ENCODE measurements at regions not wholly inside any gene's neighbourhood (a gene's known extent, or its start where the extent isn't known, plus 50 kb on each side); places are given as distances from the start of the nearest gene placed in this dataset.

DNA sequence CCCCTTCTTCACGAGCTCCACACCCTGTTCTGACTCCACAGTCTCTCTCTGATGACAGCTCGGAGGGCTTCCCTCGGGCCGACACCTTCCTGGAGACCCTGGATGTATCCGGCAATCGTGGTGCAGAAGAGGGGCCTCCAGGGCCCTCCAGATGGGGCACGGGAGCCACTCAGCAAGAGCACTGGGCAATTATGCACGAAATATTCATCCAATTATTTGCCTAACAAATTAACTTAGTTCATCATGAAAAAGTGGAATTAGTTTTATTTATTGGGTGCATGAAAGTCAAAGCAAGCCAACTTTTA is 277.3 kb upstream of the HDAC4 start:
- no peak overlapping the region for H3K9ac ChIP-seq (ENCODE audit: insufficient read depth, low read length, poor library complexity, severe bottlenecking)
- Mint-ChIP-seq H3K27ac (no peak overlapping the region), H3K4me1 (peaks cover 3% of the 10 kb centered on the region), H3K4me3 (no peak overlapping the region), H3K27me3 (ENCODE audit: low read depth in 3 of 3) (peaks cover 13 to 23% (median 21%) of the 10 kb centered on the region in 3 donors), H3K36me3 (no peaks in the 10 kb centered on the region), H3K9me3 (peaks cover 0 to 10% (median 5%) of the 10 kb centered on the region in 7 donors)
- WGBS (ENCODE audit: insufficient coverage) = 100% methylated on average over 3 of the region's 8 CpGs
- DNase-seq = no peak
- H3K79me2 ChIP-seq (ENCODE audit: insufficient read depth, low read length) = no peaks in the 10 kb centered on the region
- H2AFZ ChIP-seq (ENCODE audit: insufficient read depth, low read depth, low read length, poor library complexity, severe bottlenecking) = no peak overlapping the region
- H3K4me1 ChIP-seq (ENCODE audit: control insufficient read depth in 1 of 2, insufficient read depth in 2 of 2, low read length in 2 of 2) = no peaks in the 10 kb centered on the region
- H4K20me1 ChIP-seq (ENCODE audit: insufficient read depth, low read length) = no peaks in the 10 kb centered on the region
- H3K4me3 ChIP-seq (replicated peaks in 1 of 3; ENCODE audit: low read depth in 2 of 3, low read length in 3 of 3) = no peak overlapping the region
- intact Hi-C loops (cut with micrococcal nuclease) = no loop called here
- TF ChIP-seq, protein P1, sequence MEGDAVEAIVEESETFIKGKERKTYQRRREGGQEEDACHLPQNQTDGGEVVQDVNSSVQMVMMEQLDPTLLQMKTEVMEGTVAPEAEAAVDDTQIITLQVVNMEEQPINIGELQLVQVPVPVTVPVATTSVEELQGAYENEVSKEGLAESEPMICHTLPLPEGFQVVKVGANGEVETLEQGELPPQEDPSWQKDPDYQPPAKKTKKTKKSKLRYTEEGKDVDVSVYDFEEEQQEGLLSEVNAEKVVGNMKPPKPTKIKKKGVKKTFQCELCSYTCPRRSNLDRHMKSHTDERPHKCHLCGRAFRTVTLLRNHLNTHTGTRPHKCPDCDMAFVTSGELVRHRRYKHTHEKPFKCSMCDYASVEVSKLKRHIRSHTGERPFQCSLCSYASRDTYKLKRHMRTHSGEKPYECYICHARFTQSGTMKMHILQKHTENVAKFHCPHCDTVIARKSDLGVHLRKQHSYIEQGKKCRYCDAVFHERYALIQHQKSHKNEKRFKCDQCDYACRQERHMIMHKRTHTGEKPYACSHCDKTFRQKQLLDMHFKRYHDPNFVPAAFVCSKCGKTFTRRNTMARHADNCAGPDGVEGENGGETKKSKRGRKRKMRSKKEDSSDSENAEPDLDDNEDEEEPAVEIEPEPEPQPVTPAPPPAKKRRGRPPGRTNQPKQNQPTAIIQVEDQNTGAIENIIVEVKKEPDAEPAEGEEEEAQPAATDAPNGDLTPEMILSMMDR (IDR thresholded peaks at IDR 0.05) = no peak
- no peak overlapping the region for H3K4me2 ChIP-seq (replicated peaks; ENCODE audit: extremely low read depth, low read length, poor library complexity, severe bottlenecking)
- H3K27me3 ChIP-seq (ENCODE audit: control insufficient read depth in 2 of 2, insufficient read depth in 2 of 2, low read length in 2 of 2) = peaks cover 8 to 23% of the 10 kb centered on the region in 2 donors
- no peaks in the 10 kb centered on the region for H3K9me3 ChIP-seq (replicated peaks in 1 of 2; ENCODE audit: control insufficient read depth in 1 of 2, insufficient read depth in 1 of 2, low read length in 2 of 2)
- H3K36me3 ChIP-seq (replicated peaks in 1 of 2; ENCODE audit: control insufficient read depth in 1 of 2, insufficient read depth in 2 of 2, low read length in 2 of 2) = no peaks in the 10 kb centered on the region
- no peak overlapping the region for H3K27ac ChIP-seq (ENCODE audit: low read depth in 1 of 2, low read length in 2 of 2)

DNA sequence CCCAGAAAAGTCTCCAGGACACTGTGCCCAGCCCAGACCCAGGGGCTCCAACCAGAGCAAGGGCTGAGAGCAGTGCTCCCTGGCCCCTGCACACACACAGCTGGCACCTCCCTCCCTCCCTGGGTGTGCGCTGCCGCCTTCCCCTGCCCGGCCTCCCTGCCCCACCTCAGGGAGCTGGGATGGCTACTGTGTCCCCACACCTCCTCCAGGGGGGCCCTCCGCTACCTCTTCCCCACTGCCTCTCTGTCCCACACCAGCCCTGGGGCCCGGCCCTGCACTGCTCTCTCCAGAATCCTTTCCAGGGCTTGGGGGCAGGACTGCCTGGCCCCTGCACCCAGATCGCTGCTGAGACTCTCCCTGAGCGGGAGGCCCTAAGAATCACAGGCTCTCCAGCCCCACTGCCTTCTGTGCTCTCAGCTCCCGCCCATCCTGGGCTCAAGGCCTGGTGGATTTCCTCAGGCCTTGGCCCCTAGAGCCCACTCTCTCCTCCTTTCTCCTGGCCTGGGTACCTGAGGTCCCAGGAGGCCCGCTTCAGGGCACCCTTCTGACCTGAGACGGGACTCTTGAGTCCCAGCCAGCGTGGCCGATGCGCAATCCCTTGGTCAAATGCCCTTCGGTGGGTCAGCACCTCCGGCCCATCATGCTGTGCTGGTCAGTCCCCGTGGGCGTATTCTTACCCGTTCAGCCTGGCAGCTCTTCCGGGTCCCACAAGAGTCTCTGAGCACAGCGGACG is 276.8 kb upstream of the HDAC4 start:
- H3K4me3 Mint-ChIP-seq = peak overlapping the region in 1 of 2 donors; percentile 58
- H3K27ac Mint-ChIP-seq = peak overlapping the region in 1 of 7 donors; percentile 33
- WGBS (ENCODE audit: insufficient coverage) = 97% methylated on average over 20 of the region's 21 CpGs

More for the DNA sequence above, 276.8 kb upstream of the HDAC4 start:
- Histone ChIP-seq H3K27me3 (ENCODE audit: control insufficient read depth in 2 of 2, insufficient read depth in 2 of 2, low read length in 2 of 2) (peaks cover 6 to 19% of the 10 kb centered on the region in 2 donors), H3K4me1 (ENCODE audit: control insufficient read depth in 1 of 2, insufficient read depth in 2 of 2, low read length in 2 of 2) (no peaks in the 10 kb centered on the region), H3K4me3 (replicated peaks in 1 of 3; ENCODE audit: low read depth in 2 of 3, low read length in 3 of 3) (no peak overlapping the region), H4K20me1 (ENCODE audit: insufficient read depth, low read length) (no peaks in the 10 kb centered on the region), H3K4me2 (replicated peaks; ENCODE audit: extremely low read depth, low read length, poor library complexity, severe bottlenecking) (no peak overlapping the region), H3K36me3 (replicated peaks in 1 of 2; ENCODE audit: control insufficient read depth in 1 of 2, insufficient read depth in 2 of 2, low read length in 2 of 2) (no peaks in the 10 kb centered on the region), H2AFZ (ENCODE audit: insufficient read depth, low read depth, low read length, poor library complexity, severe bottlenecking) (no peak overlapping the region), H3K27ac (ENCODE audit: low read depth in 1 of 2, low read length in 2 of 2) (no peak overlapping the region), H3K79me2 (ENCODE audit: insufficient read depth, low read length) (no peaks in the 10 kb centered on the region), H3K9me3 (replicated peaks in 1 of 2; ENCODE audit: control insufficient read depth in 1 of 2, insufficient read depth in 1 of 2, low read length in 2 of 2) (no peaks in the 10 kb centered on the region), H3K9ac (ENCODE audit: insufficient read depth, low read length, poor library complexity, severe bottlenecking) (no peak overlapping the region)
- peaks cover 9 to 21% (median 20%) of the 10 kb centered on the region in 3 donors for H3K27me3 Mint-ChIP-seq (ENCODE audit: low read depth in 3 of 3)
- H3K36me3 Mint-ChIP-seq = no peaks in the 10 kb centered on the region
- H3K4me1 Mint-ChIP-seq = peaks cover 3% of the 10 kb centered on the region
- H3K9me3 Mint-ChIP-seq = peaks cover 0 to 5% (median 2%) of the 10 kb centered on the region in 7 donors
- DNase-seq = no peak
- TF ChIP-seq, protein P1 (IDR thresholded peaks at IDR 0.05) = no peak
- intact Hi-C loops (cut with micrococcal nuclease) = no loop called here
